GM18870 (cell line): ENCODE measurements at regions not wholly inside any gene's neighbourhood (a gene's known extent, or its start where the extent isn't known, plus 50 kb on each side); places are given as distances from the start of the nearest gene placed in this dataset.
"Not testable (repeated sequence)": the region's sequence is repeated elsewhere in the genome, so short reads cannot be mapped to it uniquely, and the experiment has no call there.

ENCODE experiments used
- ATAC-seq: cut with Tn5 transposase; IDR thresholded peaks from one replicate; pipeline ENCODE4 v1.9.1; 2021; ENCODE audit warnings: moderate library complexity; ENCODE audit not compliant: unreplicated experiment

DNA sequence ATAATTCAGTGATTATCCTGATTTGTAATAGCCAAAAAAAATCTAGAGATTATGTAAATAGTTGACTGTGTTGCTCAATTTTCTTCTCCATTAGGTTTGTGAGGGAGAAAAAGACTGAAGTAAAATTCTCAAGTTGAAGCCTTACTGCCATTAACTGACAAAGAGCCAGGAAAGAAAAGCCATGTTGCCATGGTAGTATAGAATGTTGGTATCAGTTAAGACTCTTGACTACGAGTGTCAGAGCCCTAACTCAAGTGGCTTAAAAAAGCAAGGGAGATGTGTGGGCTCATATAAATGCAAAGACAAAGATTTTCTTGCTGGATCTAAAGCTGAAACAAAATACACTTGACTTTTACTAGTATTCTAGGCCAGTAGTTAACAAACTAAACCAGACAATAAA is 571.7 kb downstream of the KCTD16 start:
- no peak for ATAC-seq

DNA sequence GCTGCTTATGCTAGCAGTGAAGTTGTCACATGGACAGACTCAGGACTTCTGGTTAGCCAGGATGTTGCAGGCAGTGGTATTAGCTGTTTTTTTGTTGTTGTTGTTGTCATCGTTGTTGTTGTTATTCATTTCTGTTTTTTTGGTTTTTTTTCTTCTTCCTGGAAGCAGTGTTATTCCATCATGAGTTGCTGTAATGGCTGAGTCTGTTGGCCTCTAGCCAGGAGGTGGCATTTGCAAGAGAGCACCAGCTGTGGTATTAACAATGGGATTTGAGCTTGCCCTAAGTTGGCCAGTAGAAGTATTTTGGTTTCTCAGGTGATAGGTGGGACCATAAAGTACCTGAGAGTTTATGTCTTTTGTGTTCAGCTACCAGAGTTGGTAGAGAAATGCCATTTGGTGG is 561.1 kb downstream of the KCTD16 start:
- ATAC-seq: no peak

DNA sequence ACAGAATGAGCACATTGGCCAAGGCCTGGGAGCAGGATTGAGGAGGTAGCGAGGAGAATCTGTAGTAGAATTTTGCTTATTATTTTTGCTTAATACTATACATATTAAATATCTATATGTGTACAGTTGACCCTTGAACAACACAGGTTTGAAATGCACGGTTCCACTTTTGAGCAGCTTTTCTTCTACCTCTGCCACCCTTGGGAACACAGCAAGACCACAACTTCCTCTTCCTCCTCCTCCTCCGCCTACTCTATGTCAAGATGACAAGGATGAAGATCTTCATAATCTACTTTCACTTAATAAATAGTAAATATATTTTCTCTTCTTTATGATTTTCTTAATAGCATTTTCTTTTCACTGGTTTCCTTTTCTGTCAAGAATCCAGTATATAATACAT is 541.4 kb downstream of the KCTD16 start:
- ATAC-seq: peak; percentile 94

DNA sequence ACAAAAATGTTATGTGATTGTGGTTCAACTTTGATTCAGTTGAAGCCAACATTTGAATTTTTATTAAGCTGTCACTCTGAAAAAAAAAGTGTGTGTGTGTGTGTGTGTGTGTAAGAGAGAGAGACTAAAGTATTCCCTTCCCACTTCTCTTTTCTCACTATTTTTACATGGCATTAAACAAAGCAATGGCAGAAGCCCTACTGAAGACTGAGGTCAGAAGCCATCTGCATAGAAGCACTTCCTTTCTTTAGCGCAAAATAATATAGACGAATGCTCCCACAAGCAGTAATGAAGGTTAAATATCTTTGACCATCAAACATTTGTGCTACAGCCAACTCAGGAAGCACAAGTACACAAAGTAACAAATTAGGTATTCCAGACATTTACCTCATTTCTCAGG is 540.5 kb downstream of the KCTD16 start:
- ATAC-seq: no peak

DNA sequence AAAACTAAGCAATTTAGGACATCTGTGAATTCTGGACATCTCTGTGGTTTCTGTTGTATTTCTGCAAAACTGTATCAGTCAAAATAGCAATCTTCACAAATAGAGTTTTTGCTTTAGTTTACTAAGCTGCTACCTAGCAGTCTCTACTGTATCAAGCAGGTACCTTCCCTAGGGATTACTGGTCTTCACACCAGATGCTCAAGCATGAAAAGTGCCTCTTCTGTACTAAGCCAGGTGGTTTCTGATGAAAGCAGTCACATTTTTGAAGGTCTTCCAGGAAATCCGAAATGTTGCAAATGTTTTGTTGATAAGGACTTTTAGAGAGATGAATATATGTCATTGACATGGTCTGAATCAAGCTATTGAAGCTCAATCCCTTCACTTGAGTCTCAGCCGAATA is 540.0 kb downstream of the KCTD16 start:
- no peak for ATAC-seq

DNA sequence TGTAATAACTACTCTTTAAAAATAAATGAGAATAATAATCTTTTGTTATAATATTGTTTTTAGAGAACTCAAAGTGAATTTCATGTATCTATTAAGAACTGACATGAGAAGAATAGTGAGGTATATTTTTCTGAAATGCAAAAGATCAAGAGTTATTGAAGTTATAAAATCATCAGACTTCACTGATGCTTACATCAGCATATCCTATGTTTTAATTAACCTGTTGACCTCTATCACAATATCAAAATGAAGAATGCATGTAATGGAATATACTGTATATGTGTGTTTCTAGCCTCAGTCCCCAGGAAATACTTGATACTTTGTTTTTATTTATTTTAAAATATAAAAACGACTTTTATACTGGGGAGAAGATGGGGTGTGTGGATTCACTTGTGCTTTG is 533.1 kb downstream of the KCTD16 start:
- ATAC-seq: no peak

DNA sequence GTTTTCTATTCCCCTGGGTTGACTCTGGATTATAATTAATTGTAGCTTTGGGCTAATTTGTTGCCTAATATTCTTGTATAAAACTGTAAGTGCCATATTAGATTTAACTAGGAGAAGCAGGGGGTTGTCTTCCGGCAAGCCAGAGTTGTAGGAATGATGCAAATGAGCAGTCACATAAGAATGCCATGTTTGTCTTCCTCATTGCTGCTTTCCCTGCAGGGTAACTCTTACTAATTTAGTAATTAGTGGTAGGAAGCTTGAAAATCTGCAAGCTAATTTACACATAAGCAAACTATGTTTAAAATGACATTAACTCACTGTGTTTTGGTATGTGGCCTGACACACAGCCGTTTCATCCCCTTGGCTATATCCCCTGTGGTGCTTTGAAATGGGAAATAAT is 527.8 kb downstream of the KCTD16 start:
- ATAC-seq: no peak

DNA sequence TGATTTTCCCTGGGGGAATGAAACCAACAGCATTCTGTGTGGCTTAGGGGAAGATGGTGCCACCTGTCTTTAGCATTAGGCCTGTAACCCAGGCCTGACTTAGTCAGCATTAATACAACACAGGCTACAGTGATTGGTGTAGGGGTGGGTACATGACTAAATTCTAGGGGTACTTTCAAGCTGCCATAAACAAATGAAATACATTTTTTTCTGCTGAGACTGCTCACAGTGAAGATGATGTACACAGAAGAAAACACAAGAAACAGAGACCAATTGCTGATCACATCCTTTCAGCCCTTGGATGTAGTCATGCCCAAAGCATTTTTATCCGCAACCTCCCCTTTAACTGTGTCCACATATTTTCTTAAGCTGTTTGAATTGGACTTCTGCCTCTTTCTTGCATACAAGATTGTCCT is 527.2 kb downstream of the KCTD16 start:
- ATAC-seq: no peak

DNA sequence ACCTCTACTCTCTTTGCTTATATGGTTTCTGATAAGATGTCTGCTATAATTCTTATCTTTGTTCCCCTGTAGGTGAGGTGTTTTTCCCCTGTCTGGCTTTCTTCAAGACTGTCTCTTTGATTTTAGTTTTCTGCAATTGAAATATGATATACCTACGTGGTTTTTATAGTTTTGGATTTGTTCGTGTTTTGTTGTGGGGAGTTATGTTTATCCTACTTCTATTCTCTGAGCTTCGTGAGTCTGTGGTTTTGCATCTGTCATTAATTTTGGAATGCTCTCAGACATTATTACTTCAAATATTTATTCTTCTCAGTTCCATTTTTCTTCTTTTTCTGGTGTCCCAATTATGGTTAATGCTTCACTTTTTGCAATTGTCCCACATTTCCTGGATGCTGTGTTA is 521.3 kb downstream of the KCTD16 start:
- no peak for ATAC-seq

DNA sequence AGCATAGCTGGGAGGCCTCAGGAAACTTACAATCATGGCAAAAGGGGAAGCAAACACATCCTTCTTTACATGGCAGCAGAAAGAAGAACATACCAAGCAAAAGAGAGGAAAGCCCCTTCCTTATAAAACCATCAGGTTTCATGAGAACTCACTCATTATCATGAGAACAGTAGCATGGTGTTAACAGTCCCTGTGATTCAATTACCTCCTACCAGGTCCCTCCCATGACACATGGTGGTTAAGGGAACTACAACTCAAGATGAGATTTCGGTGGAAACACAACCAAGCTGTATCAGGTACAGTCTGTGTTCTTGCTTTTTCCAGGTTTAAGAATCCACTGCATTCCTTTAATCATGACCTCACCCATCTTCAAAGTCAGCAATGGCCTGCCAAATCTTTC is 514.2 kb downstream of the KCTD16 start:
- ATAC-seq: no peak

DNA sequence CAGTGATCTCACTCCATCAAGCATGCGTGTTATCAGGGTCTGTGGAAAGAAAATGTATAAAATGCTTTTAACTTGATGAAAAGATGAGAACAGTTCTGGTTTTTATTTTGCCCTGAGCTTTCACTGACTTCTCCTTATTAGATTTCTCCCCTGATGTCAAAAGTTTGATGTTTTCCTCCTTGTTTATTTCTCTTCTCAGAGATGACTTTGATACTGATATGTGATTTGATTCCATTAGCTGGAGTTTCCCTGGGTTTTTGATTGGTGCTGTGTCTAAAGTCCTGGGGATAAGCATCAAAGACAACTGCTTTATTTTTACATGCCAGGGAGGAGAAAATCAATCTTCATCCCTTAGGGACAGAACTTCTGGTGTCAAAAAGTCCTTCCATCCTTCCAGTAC is 510.0 kb downstream of the KCTD16 start:
- no peak for ATAC-seq

DNA sequence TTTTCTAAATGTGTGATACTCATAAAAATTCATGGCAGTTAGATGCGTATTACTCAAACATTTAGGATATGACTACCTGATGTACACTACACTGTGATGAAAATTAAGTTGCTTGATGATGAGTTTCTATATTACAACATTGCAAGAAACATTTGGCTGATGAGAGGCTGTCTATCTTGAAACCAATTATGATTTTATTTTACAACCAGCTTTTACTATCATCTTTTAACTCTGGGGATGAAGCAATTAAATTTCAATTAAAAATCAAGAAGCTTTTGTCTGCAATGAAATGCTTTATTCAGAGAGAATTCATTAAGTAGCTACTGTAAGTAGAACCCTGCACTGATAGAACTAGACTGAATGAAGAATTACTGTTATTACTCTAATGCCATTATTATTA is 500.4 kb downstream of the KCTD16 start:
- ATAC-seq: no peak

DNA sequence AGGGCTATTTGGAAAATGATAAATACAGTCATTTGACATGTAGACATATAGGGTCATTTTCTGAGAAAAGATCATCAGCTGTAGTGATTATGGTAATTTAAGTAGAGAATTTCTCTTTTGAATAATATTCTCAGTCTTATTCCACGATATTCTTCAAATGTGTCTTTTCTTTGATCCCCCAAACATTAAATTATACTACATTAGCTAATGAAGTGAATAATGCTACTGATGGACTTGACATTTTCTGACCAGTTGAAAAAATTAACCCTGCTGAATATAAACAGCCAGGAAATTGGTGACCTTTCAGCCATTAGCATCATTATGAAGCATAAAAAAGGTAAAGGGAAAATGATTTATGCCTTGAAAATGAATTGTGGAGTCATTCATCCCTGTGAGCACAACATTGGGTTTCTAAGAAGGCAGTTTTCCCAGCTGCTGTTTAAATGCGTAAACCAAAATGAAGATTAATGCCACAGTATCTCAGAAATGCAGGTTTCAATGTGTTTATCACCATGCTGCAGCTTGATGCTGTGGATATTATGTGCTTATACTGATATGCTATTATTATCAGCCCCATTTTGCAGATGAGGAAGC is 489.1 kb downstream of the KCTD16 start:
- ATAC-seq: no peak

DNA sequence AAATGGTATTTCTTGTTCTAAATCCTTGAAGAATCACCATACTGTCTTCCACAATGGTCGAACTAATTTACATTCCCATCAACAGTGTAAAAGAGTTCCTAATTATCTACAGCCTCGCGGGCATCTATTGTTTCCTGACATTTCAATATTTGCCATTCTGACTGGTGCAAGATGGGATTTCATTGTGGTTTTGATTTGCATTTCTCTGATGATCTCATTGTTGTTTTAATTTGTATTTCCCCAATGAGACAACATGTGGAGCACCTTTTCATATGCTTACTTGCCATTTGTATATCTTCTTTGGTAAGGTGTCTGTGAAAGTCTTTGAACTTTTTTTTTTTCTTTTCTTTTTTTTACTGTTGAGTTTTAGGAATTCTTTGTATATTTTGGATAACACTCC is 473.6 kb downstream of the KCTD16 start:
- no peak for ATAC-seq

DNA sequence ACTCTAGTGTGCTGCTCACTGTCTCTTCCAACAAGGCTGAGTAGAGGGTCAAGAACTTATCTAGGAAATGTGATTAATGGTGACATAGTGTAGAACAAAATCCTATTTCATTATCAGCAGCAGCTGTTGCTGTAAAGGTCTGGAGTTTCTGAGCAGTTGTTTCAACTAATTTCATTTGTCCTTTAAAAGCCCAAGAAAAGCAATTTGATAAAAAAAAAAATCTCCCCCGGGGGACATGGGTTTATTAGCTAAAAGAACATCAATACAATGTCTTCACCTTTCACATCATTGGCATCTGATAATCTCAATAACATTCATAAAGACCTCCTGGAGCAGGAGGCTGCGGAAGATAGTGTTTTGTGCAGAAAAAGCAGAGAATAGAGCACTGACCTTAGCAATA is 468.1 kb downstream of the KCTD16 start:
- no peak for ATAC-seq

DNA sequence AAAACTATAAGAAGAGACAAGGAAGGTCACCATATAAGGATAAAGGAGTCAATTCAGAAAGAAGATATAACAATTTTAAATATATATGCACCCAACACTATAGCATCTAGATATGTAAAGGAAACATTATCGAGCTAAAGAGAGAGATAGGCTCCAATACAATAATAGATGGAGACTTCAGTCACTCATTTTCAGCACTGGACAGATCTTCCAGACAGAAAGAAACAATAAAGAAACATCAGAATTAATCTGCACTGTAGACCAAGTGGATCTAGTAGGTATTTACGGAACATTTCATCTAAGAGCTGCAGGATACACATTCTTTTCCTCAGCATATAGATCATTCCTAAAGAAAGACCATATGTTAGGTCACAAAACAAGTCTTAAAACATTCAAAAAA is 463.5 kb downstream of the KCTD16 start:
- ATAC-seq: no peak

DNA sequence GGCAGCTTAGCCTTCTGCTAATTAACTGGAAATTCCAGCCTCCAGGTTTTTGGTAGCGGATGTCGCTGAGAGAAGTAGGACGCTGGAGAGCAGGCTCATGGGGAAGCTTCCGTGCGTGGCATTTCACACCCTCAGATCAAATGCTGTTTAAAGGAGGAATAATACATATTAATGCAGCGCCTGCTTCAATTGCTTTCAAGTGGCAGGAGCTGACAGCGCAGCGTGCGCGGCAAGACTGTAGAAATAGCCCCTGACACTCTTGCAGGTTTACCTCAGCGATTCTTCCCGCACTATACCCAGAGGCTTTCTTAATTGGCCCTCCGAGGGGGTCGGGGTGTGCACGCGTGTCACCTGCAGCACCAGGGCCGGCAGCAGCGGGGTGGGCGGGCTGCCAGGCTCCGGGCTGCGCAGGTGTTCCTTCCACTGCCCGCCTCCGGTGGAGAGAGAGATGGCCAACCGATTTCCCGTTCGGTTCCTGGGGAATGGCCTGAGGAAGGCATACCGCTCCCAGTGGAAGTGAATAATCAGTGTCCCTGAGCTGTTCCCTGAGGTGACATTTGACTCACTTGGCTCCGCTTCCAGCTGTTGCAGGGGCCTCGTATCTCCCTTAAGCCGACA is 427.9 kb downstream of the KCTD16 start:
- ATAC-seq: no peak

DNA sequence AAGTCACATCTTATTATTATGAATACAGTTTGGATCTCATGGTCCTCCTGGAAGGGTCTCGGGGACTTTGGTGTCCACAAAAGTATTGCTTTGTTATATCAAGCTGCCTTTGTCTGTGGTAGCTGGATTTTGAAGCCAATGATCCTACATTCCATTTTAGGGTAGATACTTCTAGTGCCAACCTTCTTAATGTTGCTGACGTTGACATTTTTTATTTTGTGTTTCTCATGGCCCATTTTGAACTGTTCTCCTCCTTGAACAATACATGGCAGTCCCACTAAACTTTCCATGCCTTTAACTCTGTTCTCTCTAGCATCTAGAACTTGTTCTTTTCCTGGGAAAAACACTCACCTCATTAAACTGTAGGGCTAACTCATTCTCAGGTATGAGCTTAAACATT is 425.8 kb downstream of the KCTD16 start:
- no peak for ATAC-seq

DNA sequence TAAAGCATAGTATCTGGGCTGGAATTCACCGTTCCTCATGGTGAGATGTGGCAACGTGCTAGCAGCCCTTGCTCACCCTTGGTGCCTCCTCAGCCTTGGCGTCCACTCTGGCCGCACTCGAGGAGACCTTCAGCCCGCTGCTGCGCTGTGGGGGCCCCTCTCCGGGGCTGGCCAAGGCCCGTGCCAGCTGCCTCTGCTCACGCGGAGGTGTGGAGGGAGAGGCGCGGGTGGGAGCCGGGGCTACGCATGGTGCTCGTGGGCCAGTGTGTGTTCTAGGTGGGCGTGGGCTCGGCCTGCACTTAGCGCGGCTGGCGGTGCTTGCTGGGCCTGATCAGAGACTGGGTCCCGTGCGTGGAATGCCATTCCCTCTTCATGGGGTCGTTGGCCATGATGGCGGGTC is 424.2 kb downstream of the KCTD16 start:
- no peak for ATAC-seq

DNA sequence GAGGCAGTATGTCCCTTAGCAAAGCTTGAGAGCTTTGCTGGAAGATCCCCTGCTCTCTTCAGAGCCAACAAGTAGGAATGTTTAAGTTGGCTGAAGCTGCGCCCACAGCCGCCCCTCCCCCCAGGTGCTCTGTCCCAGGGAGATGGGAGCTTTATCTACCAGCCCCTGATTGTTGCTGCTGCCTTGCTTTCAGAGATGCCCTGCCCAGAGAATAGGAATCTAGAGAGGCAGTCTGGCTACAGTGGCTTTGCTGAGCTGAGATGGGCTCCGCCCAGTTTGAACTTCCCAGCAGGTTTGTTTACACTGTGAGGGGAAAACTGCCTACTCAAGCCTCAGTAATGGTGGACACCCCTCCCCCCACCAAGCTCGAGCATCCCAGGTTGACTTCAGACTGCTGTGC is 423.6 kb downstream of the KCTD16 start:
- ATAC-seq: not testable (repeated sequence)

DNA sequence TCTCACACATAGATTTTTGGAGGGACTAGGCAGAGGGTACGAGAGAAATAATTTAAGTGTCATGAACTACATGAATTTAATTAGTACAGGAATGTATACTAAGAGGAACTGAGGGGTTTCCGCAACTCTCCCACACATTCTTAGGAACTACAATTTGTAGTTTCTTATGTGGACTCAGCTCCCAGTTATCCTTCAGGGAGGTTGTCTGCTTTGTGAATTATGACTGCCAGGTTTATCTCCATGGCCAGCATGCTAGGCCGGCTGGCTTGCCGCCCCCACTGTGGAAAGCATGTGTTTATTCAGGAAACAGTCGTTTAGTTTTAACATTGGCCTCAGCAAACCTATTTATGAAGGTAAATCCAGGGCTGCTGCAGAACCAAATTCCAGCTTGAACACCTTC is 415.0 kb downstream of the KCTD16 start:
- no peak for ATAC-seq

DNA sequence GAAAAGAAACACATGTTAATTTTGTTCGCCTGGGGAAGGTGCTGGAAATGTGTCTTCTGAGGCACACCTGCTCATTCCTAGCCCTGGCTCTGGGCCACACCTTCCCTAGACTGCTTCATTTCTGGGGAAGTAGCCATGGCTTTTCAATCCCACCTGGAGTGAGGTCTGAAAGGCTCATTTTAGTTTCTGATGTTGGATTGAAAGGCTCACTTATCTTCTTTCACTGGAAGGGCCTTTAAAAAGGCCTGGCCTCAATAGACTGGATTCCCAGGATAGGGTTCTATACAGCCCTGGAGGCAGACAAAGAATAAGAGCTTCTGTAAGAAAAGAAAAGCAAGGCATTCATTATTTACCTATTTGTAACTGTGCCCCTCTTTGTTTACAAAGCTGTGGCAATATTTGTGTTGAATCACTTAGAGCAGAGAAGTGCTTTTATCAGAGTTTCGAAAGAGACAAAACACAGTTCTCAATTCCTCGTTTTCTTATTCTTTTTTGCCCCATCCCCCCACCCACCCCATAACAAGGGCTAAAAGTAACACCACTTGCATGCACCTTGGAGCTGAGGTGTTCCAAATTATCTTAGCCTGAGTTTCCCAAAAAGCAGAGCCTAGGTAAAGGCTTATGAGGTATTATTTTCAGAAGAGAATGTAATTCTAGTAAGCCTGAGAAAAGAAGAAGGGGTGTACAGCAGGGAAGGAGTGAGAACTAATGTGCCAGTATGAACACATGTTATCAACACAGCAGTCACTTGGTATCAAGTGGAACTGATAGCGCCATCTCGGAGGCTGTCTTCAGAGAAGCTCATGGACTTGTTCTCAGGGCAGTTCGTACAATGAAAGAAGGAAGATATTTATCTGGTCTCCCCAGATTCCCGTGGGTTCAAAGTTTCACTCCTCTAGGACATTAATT is 413.1 kb downstream of the KCTD16 start:
- no peak for ATAC-seq
